ENCODE measurements at regions not wholly inside any gene's neighbourhood (a gene's known extent, or its start where the extent isn't known, plus 50 kb on each side); places are given as distances from the start of the nearest gene placed in this dataset.

DNA sequence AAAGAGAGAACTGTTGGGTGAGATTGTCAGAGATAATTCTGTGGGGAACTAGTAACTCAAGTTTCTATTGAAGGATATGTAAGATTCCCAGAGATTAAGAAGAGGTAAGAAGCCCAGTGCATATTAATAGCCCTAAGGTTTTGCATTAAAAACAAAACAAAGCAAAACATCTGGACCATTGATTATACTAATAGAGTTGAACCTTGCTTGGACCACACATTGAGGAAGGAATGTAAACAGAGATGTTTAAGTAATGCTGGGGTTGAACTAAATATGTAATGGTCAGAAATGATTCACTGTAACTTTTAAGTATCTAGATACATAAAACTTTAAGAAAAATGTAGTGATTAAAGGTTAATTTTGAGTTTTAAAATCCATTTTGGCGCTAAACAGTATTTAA lies 1770.0 kb downstream of the PCDH9 start:
- no peak for DNase-seq (ENCODE audit: low spot score)
- CTCF ChIA-PET = no interaction called here

DNA sequence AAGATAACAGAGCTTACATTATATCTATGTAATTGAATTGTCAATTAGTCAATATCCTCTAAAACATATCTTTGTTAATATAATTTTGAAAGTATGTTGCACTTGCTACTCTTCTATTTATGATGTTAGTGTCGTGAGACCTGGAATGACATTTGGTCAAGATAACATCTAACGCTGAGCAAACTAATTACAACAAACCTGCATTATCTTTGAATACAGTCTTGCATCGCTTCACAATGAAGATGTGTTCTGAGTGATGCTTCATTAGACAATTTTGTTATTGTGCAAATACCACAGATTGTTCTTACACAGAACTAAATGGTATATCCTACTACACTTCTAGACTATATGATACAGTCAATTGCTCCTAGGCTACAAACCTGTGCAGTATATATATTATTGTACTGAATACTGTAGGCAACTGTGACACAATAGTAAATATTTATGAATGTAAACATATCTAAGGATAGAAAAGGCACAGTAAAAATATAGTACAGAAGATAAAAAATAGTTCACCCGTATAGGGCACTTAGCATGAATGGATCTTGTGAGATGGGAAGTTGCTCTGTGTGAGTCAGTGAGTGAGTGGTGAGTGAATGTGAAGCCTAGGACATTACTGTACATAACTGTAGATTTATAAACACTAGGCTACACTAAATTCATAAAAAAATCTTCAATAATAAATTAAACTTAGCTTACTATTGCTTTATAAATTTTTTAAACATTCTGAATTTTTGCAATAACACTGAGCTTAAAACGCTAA lies 1773.8 kb downstream of the PCDH9 start:
- no peak for DNase-seq (ENCODE audit: low spot score)
- no peak overlapping the region for H3K27ac ChIP-seq
- CTCF ChIA-PET = no interaction called here
- POLR2A ChIA-PET (ENCODE audit: low non-redundant PET) = no interaction called here
- TF ChIP-seq, protein P1, sequence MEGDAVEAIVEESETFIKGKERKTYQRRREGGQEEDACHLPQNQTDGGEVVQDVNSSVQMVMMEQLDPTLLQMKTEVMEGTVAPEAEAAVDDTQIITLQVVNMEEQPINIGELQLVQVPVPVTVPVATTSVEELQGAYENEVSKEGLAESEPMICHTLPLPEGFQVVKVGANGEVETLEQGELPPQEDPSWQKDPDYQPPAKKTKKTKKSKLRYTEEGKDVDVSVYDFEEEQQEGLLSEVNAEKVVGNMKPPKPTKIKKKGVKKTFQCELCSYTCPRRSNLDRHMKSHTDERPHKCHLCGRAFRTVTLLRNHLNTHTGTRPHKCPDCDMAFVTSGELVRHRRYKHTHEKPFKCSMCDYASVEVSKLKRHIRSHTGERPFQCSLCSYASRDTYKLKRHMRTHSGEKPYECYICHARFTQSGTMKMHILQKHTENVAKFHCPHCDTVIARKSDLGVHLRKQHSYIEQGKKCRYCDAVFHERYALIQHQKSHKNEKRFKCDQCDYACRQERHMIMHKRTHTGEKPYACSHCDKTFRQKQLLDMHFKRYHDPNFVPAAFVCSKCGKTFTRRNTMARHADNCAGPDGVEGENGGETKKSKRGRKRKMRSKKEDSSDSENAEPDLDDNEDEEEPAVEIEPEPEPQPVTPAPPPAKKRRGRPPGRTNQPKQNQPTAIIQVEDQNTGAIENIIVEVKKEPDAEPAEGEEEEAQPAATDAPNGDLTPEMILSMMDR (conservative IDR thresholded peaks at IDR 0.05; ENCODE audit: low read depth) = no peak

More for the DNA sequence above, 1770.0 kb downstream of the PCDH9 start:
- POLR2A ChIA-PET (ENCODE audit: low non-redundant PET) = no interaction called here
- no peak overlapping the region for H3K27ac ChIP-seq
- TF ChIP-seq, protein P1 (conservative IDR thresholded peaks at IDR 0.05; ENCODE audit: low read depth) = no peak

DNA sequence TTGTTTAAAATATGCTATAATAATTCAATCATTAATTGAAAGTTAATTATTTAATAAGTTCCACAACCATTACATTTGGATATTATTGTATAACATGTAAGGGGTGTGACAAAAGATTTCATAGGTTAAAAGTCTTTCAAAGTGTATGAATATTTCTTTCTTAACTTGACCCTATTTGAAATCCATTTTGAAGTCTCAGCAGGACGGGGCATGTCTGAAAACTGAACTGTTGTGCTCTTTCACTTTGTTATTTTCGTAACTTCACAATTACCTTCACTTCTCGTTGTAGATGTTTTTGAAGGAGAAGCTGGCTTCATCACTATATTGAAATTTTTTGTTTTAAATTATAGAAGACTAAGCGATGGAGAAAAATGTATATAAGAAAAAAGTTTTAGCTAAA lies 1775.7 kb downstream of the PCDH9 start:
- no peak for DNase-seq (ENCODE audit: low spot score)
- POLR2A ChIA-PET (ENCODE audit: low non-redundant PET) = no interaction called here
- TF ChIP-seq, protein P1 (conservative IDR thresholded peaks at IDR 0.05; ENCODE audit: low read depth) = no peak
- CTCF ChIA-PET = no interaction called here
- H3K27ac ChIP-seq = no peak overlapping the region

DNA sequence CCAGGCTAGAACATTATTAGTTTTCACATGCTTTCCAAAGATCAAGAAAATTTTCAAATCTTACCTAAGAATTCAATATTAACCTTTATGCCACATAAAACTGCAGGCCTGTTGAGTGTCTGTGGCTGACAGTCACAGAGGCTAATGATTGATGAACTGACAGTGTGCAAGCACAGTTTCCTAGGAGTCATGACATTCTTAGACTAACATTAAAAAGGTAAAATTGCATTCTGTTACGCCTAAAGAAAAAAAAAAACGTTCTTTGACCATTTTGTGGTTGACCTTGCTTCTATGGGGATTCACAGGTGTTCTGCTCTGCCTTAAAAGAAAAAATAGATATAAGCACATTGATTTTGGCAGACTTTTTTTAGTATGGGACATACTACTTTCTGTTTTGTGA lies 1776.2 kb downstream of the PCDH9 start:
- POLR2A ChIA-PET (ENCODE audit: low non-redundant PET) = no interaction called here
- CTCF ChIA-PET = no interaction called here
- TF ChIP-seq, protein P1 (conservative IDR thresholded peaks at IDR 0.05; ENCODE audit: low read depth) = no peak
- no peak for DNase-seq (ENCODE audit: low spot score)
- H3K27ac ChIP-seq = no peak overlapping the region

DNA sequence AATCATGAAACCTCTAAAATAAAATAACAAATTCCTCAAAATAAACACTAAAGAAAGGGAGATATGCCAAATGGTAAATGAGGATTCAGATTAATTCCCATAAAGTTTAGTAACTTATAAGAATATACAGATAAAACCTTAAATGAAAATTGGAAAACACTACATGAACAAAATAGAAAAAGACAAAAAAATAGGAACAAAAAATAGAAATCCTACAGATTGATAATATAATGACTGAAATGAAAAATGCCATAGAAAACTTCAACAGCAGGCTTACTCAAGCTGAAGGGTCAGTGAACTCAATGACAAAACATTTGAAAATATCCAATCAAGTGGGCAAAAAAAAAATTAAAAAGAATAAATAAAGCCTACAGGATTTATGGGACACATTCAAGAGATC lies 1784.8 kb downstream of the PCDH9 start:
- no peak overlapping the region for H3K27ac ChIP-seq
- ChIA-PET POLR2A (ENCODE audit: low non-redundant PET) (no interaction called here), CTCF (interaction anchor here (0.7 kb wide), 2 partner anchors 13 to 243 kb away, joined by 3 read pairs; no protein-coding TSS in a partner anchor)
- TF ChIP-seq, protein P1 (conservative IDR thresholded peaks at IDR 0.05; ENCODE audit: low read depth) = no peak
- DNase-seq (ENCODE audit: low spot score) = no peak

DNA sequence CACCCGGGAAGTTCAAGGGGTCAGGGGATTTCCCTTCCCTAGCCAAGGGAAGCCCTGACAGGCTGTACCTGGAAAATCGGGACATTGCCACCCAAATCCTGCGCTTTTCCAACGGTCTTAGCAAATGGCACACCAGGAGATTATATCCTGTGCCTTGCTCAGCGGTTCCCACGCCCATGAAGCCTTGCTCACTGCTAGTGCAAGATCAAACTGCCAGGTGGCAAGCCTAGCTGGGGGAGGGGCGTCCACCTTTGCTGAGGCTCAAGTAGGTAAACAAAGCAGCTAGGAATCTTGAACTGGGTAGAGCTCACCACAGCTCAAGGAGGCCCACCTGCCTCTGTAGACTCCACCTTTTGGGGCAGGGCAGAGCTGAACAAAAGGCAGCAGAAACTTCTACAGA lies 1794.5 kb downstream of the PCDH9 start:
- ChIA-PET CTCF (no interaction called here), POLR2A (ENCODE audit: low non-redundant PET) (interaction anchor here (0.6 kb wide), 1 partner anchor 207 kb away, joined by 3 read pairs; no protein-coding TSS in a partner anchor)
- TF ChIP-seq, protein P1 (conservative IDR thresholded peaks at IDR 0.05; ENCODE audit: low read depth) = no peak
- DNase-seq (ENCODE audit: low spot score) = no peak
- H3K27ac ChIP-seq = no peak overlapping the region
